Kasumi-1 (cell line): ENCODE measurements at regions not wholly inside any gene's neighbourhood (a gene's known extent, or its start where the extent isn't known, plus 50 kb on each side); places are given as distances from the start of the nearest gene placed in this dataset.
"Not testable (repeated sequence)": the region's sequence is repeated elsewhere in the genome, so short reads cannot be mapped to it uniquely, and the experiment has no call there.

Experiments used
- DNase-seq, 2 experiments: peaks; one replicate each; lab custom pipeline; 2025; lab: John Stamatoyannopoulos, UW

GRCh38 chr7:79953130-79953529, 181.5 kb upstream of the GNAI1 start:
- no peak for DNase-seq

- no peak for DNase-seq
Observed at GRCh38 chr7:79952399-79952798, 182.2 kb upstream of the GNAI1 start.

GRCh38 chr7:79951415-79951814, 183.2 kb upstream of the GNAI1 start:
- DNase-seq = no peak

- DNase-seq = no peak
Observed at GRCh38 chr7:79949778-79950177, 184.9 kb upstream of the GNAI1 start.

- DNase-seq = no peak
Observed at GRCh38 chr7:79936281-79936983, 198.2 kb upstream of the GNAI1 start.

GRCh38 chr7:79934727-79935126, 199.9 kb upstream of the GNAI1 start:
- no peak for DNase-seq

GRCh38 chr7:79933144-79933543, 201.5 kb upstream of the GNAI1 start:
- DNase-seq = no peak

GRCh38 chr7:79930604-79931003, 204.0 kb upstream of the GNAI1 start:
- DNase-seq = no peak

- no peak for DNase-seq
Observed at GRCh38 chr7:79927116-79927515, 207.5 kb upstream of the GNAI1 start.

- DNase-seq = no peak
Observed at GRCh38 chr7:79923953-79924352, 210.7 kb upstream of the GNAI1 start.

- no peak for DNase-seq
Observed at GRCh38 chr7:79922894-79923293, 211.7 kb upstream of the GNAI1 start.

- DNase-seq = no peak
Observed at GRCh38 chr7:79921976-79922375, 212.7 kb upstream of the GNAI1 start.

- not testable (repeated sequence) for DNase-seq
Observed at GRCh38 chr7:79918632-79919031, 216.0 kb upstream of the GNAI1 start.

- DNase-seq = not testable (repeated sequence)
Observed at GRCh38 chr7:79915346-79915745, 219.3 kb upstream of the GNAI1 start.

- DNase-seq = no peak
Observed at GRCh38 chr7:79912213-79912633, 222.4 kb upstream of the GNAI1 start.

GRCh38 chr7:79911420-79911819, 223.2 kb upstream of the GNAI1 start:
- no peak for DNase-seq

GRCh38 chr7:79909176-79909575, 225.5 kb upstream of the GNAI1 start:
- DNase-seq = no peak

GRCh38 chr7:79897166-79897565, 237.5 kb upstream of the GNAI1 start:
- DNase-seq = no peak

- no peak for DNase-seq
Observed at GRCh38 chr7:79893991-79894390, 240.6 kb upstream of the GNAI1 start.

- DNase-seq = no peak
Observed at GRCh38 chr7:79882922-79883321, 251.7 kb upstream of the GNAI1 start.

GRCh38 chr7:79880312-79880711, 254.3 kb upstream of the GNAI1 start:
- DNase-seq = no peak

- DNase-seq = no peak
Observed at GRCh38 chr7:79877874-79878465, 256.7 kb upstream of the GNAI1 start.

GRCh38 chr7:79876848-79877252, 257.8 kb upstream of the GNAI1 start:
- peak; percentile 33 to 44 for DNase-seq

GRCh38 chr7:79874797-79875196, 259.8 kb upstream of the GNAI1 start:
- no peak for DNase-seq
